Upper lobe of right lung (tissue), 1 donor: ENCODE measurements at regions not wholly inside any gene's neighbourhood (a gene's known extent, or its start where the extent isn't known, plus 50 kb on each side); places are given as distances from the start of the nearest gene placed in this dataset.

ENCODE experiments used
- ATAC-seq: fragments of 200-7000 bp; cut with Tn5 transposase; one replicate; pipeline ENCODE4 v1.9.1; 2020; ENCODE audit warnings: mild to moderate bottlenecking, moderate library complexity
- DNase-seq: peaks from one replicate; pipeline ENCODE4 v3.0.0-alpha.2; 2020
- H3K27ac ChIP-seq: fragments of 200-600 bp; one replicate; pipeline ENCODE4 v1.8.0; 2022
- H3K27me3 ChIP-seq: fragments of 200-600 bp; one replicate; pipeline ENCODE4 v1.8.0; 2022; ENCODE audit warnings: mild to moderate bottlenecking
- H3K36me3 ChIP-seq: fragments of 200-600 bp; one replicate; pipeline ENCODE4 v1.8.0; 2022
- H3K4me1 ChIP-seq: fragments of 200-600 bp; one replicate; pipeline ENCODE4 v1.8.0; 2022
- H3K4me3 ChIP-seq: fragments of 200-600 bp; one replicate; pipeline ENCODE4 v1.8.0; 2022; ENCODE audit warnings: mild to moderate bottlenecking
- H3K9me3 ChIP-seq: fragments of 200-600 bp; one replicate; pipeline ENCODE4 v1.8.0; 2022
- CTCF ChIP-seq: fragments of 200-600 bp; IDR thresholded peaks from one replicate; pipeline ENCODE4 v1.8.0; 2022; ENCODE audit warnings: antibody characterized with exemption
- intact Hi-C: fragments of 100-400 bp; cut with DNase I; formaldehyde crosslinking; loops from one replicate; pipeline ENCODE4 v1.11.0; 2022
- donor health status: DM: no; HTN: yes; CAD: no; lungs with severe emphysema.

- TF ChIP-seq CTCF: no peak
- no peaks in the 10 kb centered on the region for H3K9me3 ChIP-seq
- no peak overlapping the region for H3K4me3 ChIP-seq
- no peak for DNase-seq
- no peaks in the 10 kb centered on the region for H3K36me3 ChIP-seq
- no peaks in the 10 kb centered on the region for H3K27me3 ChIP-seq
- intact Hi-C loops: no loop called here
- no peak overlapping the region for H3K27ac ChIP-seq
- no peaks in the 10 kb centered on the region for H3K4me1 ChIP-seq
- ATAC-seq: no peak
These were observed 251.8 kb upstream of the NFE2L3 start for GRCh38 chr7:25900245-25900644.

GRCh38 chr7:25900877-25901276 lies 251.1 kb upstream of the NFE2L3 start:
- no peak overlapping the region for H3K4me3 ChIP-seq
- TF ChIP-seq CTCF: no peak
- no peaks in the 10 kb centered on the region for H3K36me3 ChIP-seq
- intact Hi-C loops: no loop called here
- H3K27ac ChIP-seq: no peak overlapping the region
- H3K27me3 ChIP-seq: no peaks in the 10 kb centered on the region
- ATAC-seq (no peak), DNase-seq (no peak)
- no peaks in the 10 kb centered on the region for H3K9me3 ChIP-seq
- H3K4me1 ChIP-seq: no peaks in the 10 kb centered on the region

- no peaks in the 10 kb centered on the region for H3K9me3 ChIP-seq
- no peaks in the 10 kb centered on the region for H3K36me3 ChIP-seq
- ATAC-seq (no peak), DNase-seq (no peak)
- intact Hi-C loops: no loop called here
- H3K27ac ChIP-seq: no peak overlapping the region
- H3K27me3 ChIP-seq: no peaks in the 10 kb centered on the region
- TF ChIP-seq CTCF: no peak
- H3K4me1 ChIP-seq: no peaks in the 10 kb centered on the region
- H3K4me3 ChIP-seq: no peak overlapping the region
These were observed 250.3 kb upstream of the NFE2L3 start for GRCh38 chr7:25901658-25902057.

GRCh38 chr7:25906003-25906402 lies 246.0 kb upstream of the NFE2L3 start:
- ATAC-seq (no peak), DNase-seq (no peak)
- H3K27me3 ChIP-seq: peaks cover 5% of the 10 kb centered on the region
- intact Hi-C loops: no loop called here
- TF ChIP-seq CTCF: no peak
- no peak overlapping the region for H3K4me3 ChIP-seq
- no peaks in the 10 kb centered on the region for H3K4me1 ChIP-seq
- H3K9me3 ChIP-seq: no peaks in the 10 kb centered on the region
- no peaks in the 10 kb centered on the region for H3K36me3 ChIP-seq
- no peak overlapping the region for H3K27ac ChIP-seq

- H3K9me3 ChIP-seq: no peaks in the 10 kb centered on the region
- H3K27me3 ChIP-seq: peaks cover 5% of the 10 kb centered on the region
- H3K4me3 ChIP-seq: no peak overlapping the region
- TF ChIP-seq CTCF: no peak
- no peak overlapping the region for H3K27ac ChIP-seq
- H3K36me3 ChIP-seq: no peaks in the 10 kb centered on the region
- no peak for DNase-seq
- ATAC-seq: no peak
- intact Hi-C loops: no loop called here
- no peaks in the 10 kb centered on the region for H3K4me1 ChIP-seq
These were observed 245.2 kb upstream of the NFE2L3 start for GRCh38 chr7:25906760-25907159.

GRCh38 chr7:25907214-25907613 lies 244.8 kb upstream of the NFE2L3 start:
- DNase-seq: no peak
- no peaks in the 10 kb centered on the region for H3K4me1 ChIP-seq
- no peak for ATAC-seq
- no peak overlapping the region for H3K27ac ChIP-seq
- H3K4me3 ChIP-seq: no peak overlapping the region
- H3K36me3 ChIP-seq: no peaks in the 10 kb centered on the region
- H3K9me3 ChIP-seq: no peaks in the 10 kb centered on the region
- H3K27me3 ChIP-seq: peaks cover 5% of the 10 kb centered on the region
- intact Hi-C loops: no loop called here
- no peak for TF ChIP-seq CTCF
